HG02678 (cell line): ENCODE measurements at regions not wholly inside any gene's neighbourhood (a gene's known extent, or its start where the extent isn't known, plus 50 kb on each side); places are given as distances from the start of the nearest gene placed in this dataset.

ENCODE experiments used
- ATAC-seq: cut with Tn5 transposase; IDR thresholded peaks from one replicate; pipeline ENCODE4 v1.9.1; 2021; ENCODE audit warnings: mild to moderate bottlenecking, moderate library complexity; ENCODE audit not compliant: unreplicated experiment

GRCh38 chr5:60382716-60383115 is 317.2 kb downstream of the DEPDC1B start:
- no peak for ATAC-seq

- ATAC-seq: no peak
These were observed 320.1 kb downstream of the DEPDC1B start for GRCh38 chr5:60379907-60380306.

- ATAC-seq: no peak
These were observed 322.1 kb downstream of the DEPDC1B start for GRCh38 chr5:60377826-60378225.

- no peak for ATAC-seq
These were observed 323.1 kb downstream of the DEPDC1B start for GRCh38 chr5:60376860-60377259.

GRCh38 chr5:60374409-60374808 is 325.6 kb downstream of the DEPDC1B start:
- ATAC-seq: no peak

GRCh38 chr5:60372786-60373185 is 327.2 kb downstream of the DEPDC1B start:
- no peak for ATAC-seq

- ATAC-seq: no peak
These were observed 328.9 kb downstream of the DEPDC1B start for GRCh38 chr5:60371065-60371464.

- no peak for ATAC-seq
These were observed 329.5 kb downstream of the DEPDC1B start for GRCh38 chr5:60370508-60370907.

GRCh38 chr5:60369391-60369790 is 330.6 kb downstream of the DEPDC1B start:
- no peak for ATAC-seq

GRCh38 chr5:60368100-60368499 is 331.9 kb downstream of the DEPDC1B start:
- ATAC-seq: no peak

- ATAC-seq: no peak
These were observed 333.5 kb downstream of the DEPDC1B start for GRCh38 chr5:60366489-60366888.

- no peak for ATAC-seq
These were observed 335.0 kb downstream of the DEPDC1B start for GRCh38 chr5:60365001-60365400.

- no peak for ATAC-seq
These were observed 337.8 kb downstream of the DEPDC1B start for GRCh38 chr5:60362158-60362557.

- ATAC-seq: no peak
These were observed 339.6 kb downstream of the DEPDC1B start for GRCh38 chr5:60360355-60360754.

- ATAC-seq: no peak
These were observed 342.7 kb downstream of the DEPDC1B start for GRCh38 chr5:60357302-60357701.

- no peak for ATAC-seq
These were observed 343.2 kb downstream of the DEPDC1B start for GRCh38 chr5:60356745-60357144.

- ATAC-seq: no peak
These were observed 344.8 kb downstream of the DEPDC1B start for GRCh38 chr5:60355181-60355580.

GRCh38 chr5:60354311-60354710 is 345.7 kb downstream of the DEPDC1B start:
- ATAC-seq: no peak

GRCh38 chr5:60352992-60353599 is 346.9 kb downstream of the DEPDC1B start:
- ATAC-seq: no peak

GRCh38 chr5:60350794-60351193 is 349.2 kb downstream of the DEPDC1B start:
- no peak for ATAC-seq

- no peak for ATAC-seq
These were observed 350.0 kb downstream of the DEPDC1B start for GRCh38 chr5:60349891-60350415.

- no peak for ATAC-seq
These were observed 353.6 kb downstream of the DEPDC1B start for GRCh38 chr5:60346393-60346792.

GRCh38 chr5:60343102-60343501 is 356.9 kb downstream of the DEPDC1B start:
- no peak for ATAC-seq
